GM18507 (cell line): ENCODE measurements at regions not wholly inside any gene's neighbourhood (a gene's known extent, or its start where the extent isn't known, plus 50 kb on each side); places are given as distances from the start of the nearest gene placed in this dataset.

Experiments used
- DNase-seq: peaks from one replicate; pipeline ENCODE4 v3.0.0; 2011; ENCODE audit warnings: low read depth; ENCODE audit not compliant: insufficient read length; ENCODE audit errors: extremely low spot score
- FAIRE-seq: peaks from 2 replicates; lab custom pipeline; 2011; peaks lifted over from hg19 to GRCh38; lab: Jason Lieb, UNC

GRCh38 chr1:57530206-57530910, 106.5 kb upstream of the DAB1 start:
- DNase-seq (no peak), FAIRE-seq (no peak)

GRCh38 chr1:57522575-57522974, 98.7 kb upstream of the DAB1 start:
- no peak for DNase-seq
- no peak for FAIRE-seq

- no peak for DNase-seq
- no peak for FAIRE-seq
Measured at GRCh38 chr1:57520743-57521515, 97.1 kb upstream of the DAB1 start.

GRCh38 chr1:57518496-57518895, 94.6 kb upstream of the DAB1 start:
- FAIRE-seq: no peak
- DNase-seq: no peak

- DNase-seq: no peak
- no peak for FAIRE-seq
Measured at GRCh38 chr1:57517587-57518374, 93.9 kb upstream of the DAB1 start.

- DNase-seq (no peak), FAIRE-seq (no peak)
Measured at GRCh38 chr1:57512386-57512785, 88.5 kb upstream of the DAB1 start.

GRCh38 chr1:57506941-57507340, 83.1 kb upstream of the DAB1 start:
- DNase-seq (no peak), FAIRE-seq (no peak)

- DNase-seq (no peak), FAIRE-seq (no peak)
Measured at GRCh38 chr1:57503337-57503736, 79.5 kb upstream of the DAB1 start.

- FAIRE-seq (no peak), DNase-seq (no peak)
Measured at GRCh38 chr1:57500136-57500830, 76.4 kb upstream of the DAB1 start.

GRCh38 chr1:57494530-57495079, 70.7 kb upstream of the DAB1 start:
- no peak for DNase-seq
- FAIRE-seq: no peak

- FAIRE-seq (no peak), DNase-seq (no peak)
Measured at GRCh38 chr1:57492586-57493226, 68.8 kb upstream of the DAB1 start.

GRCh38 chr1:57489358-57490036, 65.6 kb upstream of the DAB1 start:
- no peak for DNase-seq
- FAIRE-seq: no peak

- FAIRE-seq: no peak
Measured at GRCh38 chr1:57485643-57486042, 61.8 kb upstream of the DAB1 start.

GRCh38 chr1:57483954-57484353, 60.1 kb upstream of the DAB1 start:
- DNase-seq: no peak

More at GRCh38 chr1:57485643-57486042, 61.8 kb upstream of the DAB1 start:
- DNase-seq: no peak

GRCh38 chr1:57479471-57479870, 55.6 kb upstream of the DAB1 start:
- FAIRE-seq (no peak), DNase-seq (no peak)

More at GRCh38 chr1:57483954-57484353, 60.1 kb upstream of the DAB1 start:
- FAIRE-seq: no peak

GRCh38 chr1:57475366-57475765, 51.5 kb upstream of the DAB1 start:
- no peak for FAIRE-seq
- DNase-seq: no peak

GRCh38 chr1:57474137-57474750, 50.4 kb upstream of the DAB1 start:
- no peak for FAIRE-seq
- no peak for DNase-seq
